Panc1 (cell line): ENCODE measurements at regions not wholly inside any gene's neighbourhood (a gene's known extent, or its start where the extent isn't known, plus 50 kb on each side); places are given as distances from the start of the nearest gene placed in this dataset.

Experiments
- ATAC-seq: fragments of 200-7000 bp; cut with Tn5 transposase; 2 replicates; pipeline ENCODE4 v1.9.1; 2020; ENCODE audit warnings: mild to moderate bottlenecking, moderate library complexity
- BruUV-seq: library from RNA; stranded (reverse); fragments of 400-500 nt; replicated peaks from 2 replicates; lab custom pipeline; 2021; lab: Mats Ljungman, UMichigan
- CTCF ChIA-PET: fragments of 300-600 bp; sonication (Branson Sonifier 250); formaldehyde crosslinking; loops from one replicate; lab custom pipeline; 2022; ENCODE audit warnings: antibody characterized with exemption; lab: Charles Lee
- POLR2A ChIA-PET: fragments of 300-600 bp; sonication (Branson Sonifier 250); formaldehyde crosslinking; loops from one replicate; lab custom pipeline; 2022; ENCODE audit warnings: antibody characterized with exemption; lab: Charles Lee
- DNase-seq: peaks from one replicate; pipeline ENCODE4 v3.0.0-alpha.2; 2010; ENCODE audit warnings: low read depth, low spot score
- H3K27ac ChIP-seq: 2 replicates; pipeline ENCODE4 v1.5.1; 2011; ENCODE audit warnings: mild to moderate bottlenecking, low read length, inconsistent platforms
- H3K27me3 ChIP-seq: fragments of 200-500 bp; sonication (Bioruptor generic); 2 replicates; pipeline ENCODE4 v1.6.0; 2014; ENCODE audit warnings: low read length, inconsistent platforms; ENCODE audit not compliant: control insufficient read depth, insufficient read depth
- H3K36me3 ChIP-seq: fragments of 200-500 bp; sonication (Bioruptor generic); 2 replicates; pipeline ENCODE4 v1.5.1; 2014; ENCODE audit warnings: inconsistent platforms, mild to moderate bottlenecking, low read length, moderate library complexity; ENCODE audit not compliant: control insufficient read depth, insufficient read depth
- H3K4me1 ChIP-seq: 2 replicates; pipeline ENCODE4 v1.5.1; 2011; ENCODE audit warnings: inconsistent platforms, mild to moderate bottlenecking, low read length, moderate library complexity; ENCODE audit not compliant: control insufficient read depth, insufficient read depth
- H3K4me3 ChIP-seq, 2 experiments: 2 replicates each; pipeline ENCODE4 v1.5.1; 2011 to 2012; ENCODE audit warnings: low read depth in 2 of 2, low read length in 2 of 2, mild to moderate bottlenecking in 2 of 2, inconsistent platforms in 1 of 2, moderate library complexity in 1 of 2
- H3K9me3 ChIP-seq: fragments of 200-500 bp; sonication (Bioruptor generic); 2 replicates; pipeline ENCODE4 v1.5.1; 2014; ENCODE audit warnings: low read depth, mild to moderate bottlenecking, inconsistent platforms, low read length, moderate library complexity; ENCODE audit not compliant: control insufficient read depth, insufficient read depth
- POLR2AphosphoS5 ChIP-seq: IDR thresholded peaks from 2 replicates; pipeline ENCODE4 v1.6.1; 2012; ENCODE audit warnings: mild to moderate bottlenecking, low read depth, low read length, moderate library complexity
- SIN3A ChIP-seq: IDR thresholded peaks from 2 replicates; pipeline ENCODE4 v1.6.1; 2012; ENCODE audit warnings: low read depth, mild to moderate bottlenecking, low read length, moderate library complexity, borderline replicate concordance; ENCODE audit not compliant: insufficient read depth
- TCF7L2 ChIP-seq: IDR thresholded peaks from 2 replicates; pipeline ENCODE4 v1.6.1; 2011; ENCODE audit warnings: mild to moderate bottlenecking, low read depth, low read length, inconsistent platforms
- in situ Hi-C: cut with HindIII; loops from 2 replicates; pipeline ENCODE4 v1.10.0; 2016; ENCODE audit warnings: low sequenced_read_pairs, low pct_unique_long_range_greater_than_20kb
- intact Hi-C: fragments of 100-400 bp; cut with micrococcal nuclease; formaldehyde crosslinking; loops from one replicate; pipeline ENCODE4 v1.10.0; 2022; ENCODE audit not compliant: unreplicated experiment
- TF ChIP-seq, protein P1 (sequence below): fragments of 450-650 bp; IDR thresholded peaks from 2 replicates; pipeline ENCODE4 v1.5.1; 2017; ENCODE audit warnings: mild to moderate bottlenecking
- TF ChIP-seq, protein P2 (sequence below), 2 experiments: IDR thresholded peaks; 2 replicates each; pipeline ENCODE4 v1.6.1; 2011 to 2012; ENCODE audit warnings: low read depth in 2 of 2, control low read depth in 1 of 2, low read length in 1 of 2, mild to moderate bottlenecking in 1 of 2, moderate library complexity in 1 of 2; ENCODE audit not compliant: insufficient read depth in 1 of 2

DNA sequence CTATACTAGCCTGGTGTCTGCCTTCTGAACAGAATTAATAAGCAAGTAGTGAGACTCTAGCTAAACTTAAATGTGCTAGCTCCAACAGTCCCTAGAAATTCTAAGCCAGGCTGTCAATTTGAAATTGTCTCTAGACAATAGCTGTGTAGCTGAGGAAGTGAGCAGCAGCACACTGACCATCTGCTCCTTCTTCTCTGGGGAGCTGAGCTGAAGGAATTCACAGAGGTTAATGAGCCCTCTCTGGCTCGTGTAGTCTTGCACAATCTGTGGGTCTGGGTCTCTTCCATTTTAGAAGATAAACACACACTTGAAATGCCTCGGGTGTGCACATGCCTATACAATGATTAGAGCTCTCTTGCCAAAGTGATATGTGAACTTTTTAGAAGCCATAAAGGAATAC, 63.5 kb upstream of the BARX1 start:
- in situ Hi-C loops: no loop called here
- H3K27me3 ChIP-seq: no peaks in the 10 kb centered on the region
- no peaks in the 10 kb centered on the region for H3K36me3 ChIP-seq
- no peak overlapping the region for H3K4me3 ChIP-seq
- H3K4me1 ChIP-seq: no peaks in the 10 kb centered on the region
- DNase-seq: no peak
- CTCF ChIA-PET: no interaction called here
- intact Hi-C loops: no loop called here
- no peak overlapping the region for H3K27ac ChIP-seq
- TF ChIP-seq, protein P1, sequence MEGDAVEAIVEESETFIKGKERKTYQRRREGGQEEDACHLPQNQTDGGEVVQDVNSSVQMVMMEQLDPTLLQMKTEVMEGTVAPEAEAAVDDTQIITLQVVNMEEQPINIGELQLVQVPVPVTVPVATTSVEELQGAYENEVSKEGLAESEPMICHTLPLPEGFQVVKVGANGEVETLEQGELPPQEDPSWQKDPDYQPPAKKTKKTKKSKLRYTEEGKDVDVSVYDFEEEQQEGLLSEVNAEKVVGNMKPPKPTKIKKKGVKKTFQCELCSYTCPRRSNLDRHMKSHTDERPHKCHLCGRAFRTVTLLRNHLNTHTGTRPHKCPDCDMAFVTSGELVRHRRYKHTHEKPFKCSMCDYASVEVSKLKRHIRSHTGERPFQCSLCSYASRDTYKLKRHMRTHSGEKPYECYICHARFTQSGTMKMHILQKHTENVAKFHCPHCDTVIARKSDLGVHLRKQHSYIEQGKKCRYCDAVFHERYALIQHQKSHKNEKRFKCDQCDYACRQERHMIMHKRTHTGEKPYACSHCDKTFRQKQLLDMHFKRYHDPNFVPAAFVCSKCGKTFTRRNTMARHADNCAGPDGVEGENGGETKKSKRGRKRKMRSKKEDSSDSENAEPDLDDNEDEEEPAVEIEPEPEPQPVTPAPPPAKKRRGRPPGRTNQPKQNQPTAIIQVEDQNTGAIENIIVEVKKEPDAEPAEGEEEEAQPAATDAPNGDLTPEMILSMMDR: no peak
- no peak for TF ChIP-seq SIN3A
- TF ChIP-seq, protein P2, sequence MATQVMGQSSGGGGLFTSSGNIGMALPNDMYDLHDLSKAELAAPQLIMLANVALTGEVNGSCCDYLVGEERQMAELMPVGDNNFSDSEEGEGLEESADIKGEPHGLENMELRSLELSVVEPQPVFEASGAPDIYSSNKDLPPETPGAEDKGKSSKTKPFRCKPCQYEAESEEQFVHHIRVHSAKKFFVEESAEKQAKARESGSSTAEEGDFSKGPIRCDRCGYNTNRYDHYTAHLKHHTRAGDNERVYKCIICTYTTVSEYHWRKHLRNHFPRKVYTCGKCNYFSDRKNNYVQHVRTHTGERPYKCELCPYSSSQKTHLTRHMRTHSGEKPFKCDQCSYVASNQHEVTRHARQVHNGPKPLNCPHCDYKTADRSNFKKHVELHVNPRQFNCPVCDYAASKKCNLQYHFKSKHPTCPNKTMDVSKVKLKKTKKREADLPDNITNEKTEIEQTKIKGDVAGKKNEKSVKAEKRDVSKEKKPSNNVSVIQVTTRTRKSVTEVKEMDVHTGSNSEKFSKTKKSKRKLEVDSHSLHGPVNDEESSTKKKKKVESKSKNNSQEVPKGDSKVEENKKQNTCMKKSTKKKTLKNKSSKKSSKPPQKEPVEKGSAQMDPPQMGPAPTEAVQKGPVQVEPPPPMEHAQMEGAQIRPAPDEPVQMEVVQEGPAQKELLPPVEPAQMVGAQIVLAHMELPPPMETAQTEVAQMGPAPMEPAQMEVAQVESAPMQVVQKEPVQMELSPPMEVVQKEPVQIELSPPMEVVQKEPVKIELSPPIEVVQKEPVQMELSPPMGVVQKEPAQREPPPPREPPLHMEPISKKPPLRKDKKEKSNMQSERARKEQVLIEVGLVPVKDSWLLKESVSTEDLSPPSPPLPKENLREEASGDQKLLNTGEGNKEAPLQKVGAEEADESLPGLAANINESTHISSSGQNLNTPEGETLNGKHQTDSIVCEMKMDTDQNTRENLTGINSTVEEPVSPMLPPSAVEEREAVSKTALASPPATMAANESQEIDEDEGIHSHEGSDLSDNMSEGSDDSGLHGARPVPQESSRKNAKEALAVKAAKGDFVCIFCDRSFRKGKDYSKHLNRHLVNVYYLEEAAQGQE (IDR thresholded peaks at IDR 0.05; ENCODE audit: insufficient read depth in 1 of 2, low read depth in 2 of 2, low read length in 1 of 2): no peak
- no peak for TF ChIP-seq POLR2AphosphoS5
- no peak for TF ChIP-seq TCF7L2
- H3K9me3 ChIP-seq: no peaks in the 10 kb centered on the region
- POLR2A ChIA-PET: no interaction called here
- no TSS peak for BruUV-seq
- no peak for ATAC-seq

DNA sequence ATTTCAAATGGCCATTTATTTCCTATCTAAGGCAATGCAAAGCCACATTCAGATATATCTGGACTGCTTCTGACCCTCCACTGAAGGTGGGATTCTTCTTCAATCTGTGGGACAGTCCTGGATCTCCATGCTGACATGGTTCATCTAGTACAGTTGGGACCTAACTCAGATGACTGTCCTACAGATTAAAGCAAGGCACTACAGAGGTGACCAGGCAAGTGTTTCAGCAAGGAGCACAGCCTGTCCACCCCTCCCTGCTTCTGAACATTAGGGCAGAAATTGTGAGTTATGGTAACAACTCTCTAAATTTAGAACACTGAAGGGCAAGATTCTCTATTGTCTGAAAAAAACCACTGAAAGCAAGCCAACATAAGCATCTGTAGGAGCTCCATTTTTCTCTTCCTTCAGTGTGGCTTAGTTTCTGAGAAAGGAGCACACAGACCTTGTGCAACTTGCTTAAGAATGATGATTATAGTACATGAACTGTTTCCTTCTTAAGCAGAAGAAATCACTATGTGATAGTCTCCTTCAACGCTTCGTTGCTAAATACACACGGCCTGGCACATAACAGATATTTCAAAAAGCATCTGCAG, 62.9 kb upstream of the BARX1 start:
- H3K27ac ChIP-seq: no peak overlapping the region
- H3K36me3 ChIP-seq: no peaks in the 10 kb centered on the region
- no peak for DNase-seq
- no TSS peak for BruUV-seq
- intact Hi-C loops: no loop called here
- POLR2A ChIA-PET: no interaction called here
- H3K4me3 ChIP-seq: no peak overlapping the region
- no peak for ATAC-seq
- in situ Hi-C loops: no loop called here
- CTCF ChIA-PET: no interaction called here
- no peaks in the 10 kb centered on the region for H3K9me3 ChIP-seq
- H3K4me1 ChIP-seq: no peaks in the 10 kb centered on the region
- no peaks in the 10 kb centered on the region for H3K27me3 ChIP-seq
- TF ChIP-seq, protein P2 (IDR thresholded peaks at IDR 0.05; ENCODE audit: insufficient read depth in 1 of 2, low read depth in 2 of 2, low read length in 1 of 2): no peak
- TF ChIP-seq TCF7L2: no peak
- no peak for TF ChIP-seq POLR2AphosphoS5
- TF ChIP-seq, protein P1: no peak
- no peak for TF ChIP-seq SIN3A
